GM23248 (cell line): ENCODE measurements at regions not wholly inside any gene's neighbourhood (a gene's known extent, or its start where the extent isn't known, plus 50 kb on each side); places are given as distances from the start of the nearest gene placed in this dataset.

Experiments used
- EZH2 ChIP-seq: fragments of 200-600 bp; sonication (generic); IDR thresholded peaks from 2 replicates; pipeline ENCODE4 v1.6.1; 2018; ENCODE audit warnings: antibody characterized with exemption, mild to moderate bottlenecking; ENCODE audit not compliant: insufficient read depth, poor library complexity, severe bottlenecking
- EZH2phosphoT487 ChIP-seq: fragments of 200-600 bp; sonication (generic); IDR thresholded peaks from 2 replicates; pipeline ENCODE4 v1.6.1; 2018; ENCODE audit warnings: antibody characterized with exemption, moderate library complexity, mild to moderate bottlenecking, low read depth; ENCODE audit not compliant: insufficient read depth

GRCh38 chr12:68487721-68488309, 122.9 kb upstream of the RAP1B start:
- no peak for TF ChIP-seq EZH2phosphoT487
- no peak for TF ChIP-seq EZH2
